GM19455 (cell line): ENCODE measurements at regions not wholly inside any gene's neighbourhood (a gene's known extent, or its start where the extent isn't known, plus 50 kb on each side); places are given as distances from the start of the nearest gene placed in this dataset.

ENCODE experiments used
- ATAC-seq: cut with Tn5 transposase; IDR thresholded peaks from one replicate; pipeline ENCODE4 v1.9.1; 2021; ENCODE audit not compliant: unreplicated experiment

GRCh38 chr6:21420146-21420878, 173.2 kb upstream of the SOX4 start:
- ATAC-seq = no peak

DNA sequence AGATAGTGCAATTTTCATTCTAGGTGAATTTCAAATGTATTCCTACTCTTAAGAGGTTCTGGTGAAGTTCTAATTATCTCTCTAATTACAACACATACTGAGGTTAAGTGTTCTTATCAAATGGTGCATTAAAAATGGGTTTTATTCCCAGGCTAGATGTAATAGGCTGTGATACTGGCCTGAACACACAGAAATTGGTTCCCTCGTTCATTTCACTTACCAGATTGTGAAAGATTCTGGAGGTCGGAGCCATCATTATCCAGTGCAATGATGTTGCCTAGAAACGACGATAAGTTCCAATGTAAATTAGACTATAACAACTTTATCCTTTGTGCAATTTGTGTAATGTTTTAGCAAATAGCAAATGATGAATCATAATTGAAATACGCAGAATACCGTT, 172.6 kb upstream of the SOX4 start:
- no peak for ATAC-seq

- no peak for ATAC-seq
These were observed 170.3 kb upstream of the SOX4 start for GRCh38 chr6:21423106-21423854.

DNA sequence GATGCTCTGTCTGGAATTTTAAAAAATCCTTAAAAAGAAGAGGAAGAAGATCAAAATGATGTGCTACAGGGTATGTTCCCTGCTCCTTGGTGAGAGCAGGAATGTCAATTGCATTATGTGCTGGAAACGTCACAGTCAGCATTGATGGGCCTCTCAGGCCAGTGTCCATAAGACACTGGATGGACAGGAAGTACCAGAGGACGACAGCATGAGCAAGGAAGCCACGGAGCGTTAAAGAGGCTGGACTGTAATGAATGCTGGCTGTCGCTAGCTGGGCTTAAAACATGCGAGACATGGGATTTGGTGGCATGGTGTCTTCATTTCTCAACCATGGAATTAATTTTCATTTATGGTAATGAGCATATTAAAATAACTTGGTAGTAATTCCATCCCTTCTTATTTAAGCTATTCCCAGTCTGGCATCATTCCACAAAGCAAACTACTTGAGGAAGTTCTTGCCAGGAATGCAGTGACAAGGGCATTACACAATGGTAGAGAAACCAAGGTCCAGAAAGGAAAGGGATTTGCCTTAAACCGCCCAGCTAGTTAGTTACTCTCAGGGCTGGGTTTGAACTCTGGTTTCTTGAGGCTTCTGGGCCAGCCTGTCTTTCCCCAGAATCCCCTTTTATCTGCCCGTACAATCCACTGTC, 166.6 kb upstream of the SOX4 start:
- ATAC-seq = no peak

DNA sequence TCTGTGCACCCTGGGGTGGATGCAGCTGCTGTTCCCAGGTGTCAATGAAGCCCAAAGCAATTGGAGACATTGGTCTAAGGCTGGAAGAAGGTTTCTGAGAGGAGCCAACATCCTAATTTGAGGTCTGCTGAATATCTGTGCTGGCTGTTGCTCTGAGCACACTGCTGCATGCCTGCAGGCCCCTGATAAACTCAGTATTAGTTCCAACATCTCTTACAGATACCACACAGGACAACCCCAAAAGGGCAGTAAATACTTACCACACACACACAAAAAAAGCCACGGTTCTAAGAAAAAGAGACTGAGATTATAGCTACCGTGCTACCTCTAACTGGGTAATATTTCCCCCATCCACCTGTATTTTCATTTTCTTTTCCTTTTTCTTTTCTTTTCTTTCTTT, 164.3 kb upstream of the SOX4 start:
- ATAC-seq = no peak

DNA sequence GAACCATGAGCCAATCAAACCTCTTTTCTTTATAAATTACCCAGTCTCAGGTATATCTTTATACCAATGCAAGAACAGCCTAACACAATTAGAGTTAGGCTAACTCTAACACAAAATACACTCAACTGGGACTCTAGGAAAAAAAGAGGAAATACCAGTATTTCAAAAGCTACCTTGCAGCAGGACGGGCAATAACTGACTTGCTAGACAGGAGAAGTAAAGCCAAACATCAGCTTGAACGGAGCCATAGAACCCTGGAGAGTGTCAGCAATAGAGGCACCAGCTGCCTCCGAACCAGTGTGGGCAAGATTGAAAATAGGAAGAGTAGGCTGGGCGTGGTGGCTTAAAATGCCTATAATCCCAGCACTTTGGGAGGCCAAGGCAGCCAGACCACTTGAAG, 162.0 kb upstream of the SOX4 start:
- no peak for ATAC-seq

DNA sequence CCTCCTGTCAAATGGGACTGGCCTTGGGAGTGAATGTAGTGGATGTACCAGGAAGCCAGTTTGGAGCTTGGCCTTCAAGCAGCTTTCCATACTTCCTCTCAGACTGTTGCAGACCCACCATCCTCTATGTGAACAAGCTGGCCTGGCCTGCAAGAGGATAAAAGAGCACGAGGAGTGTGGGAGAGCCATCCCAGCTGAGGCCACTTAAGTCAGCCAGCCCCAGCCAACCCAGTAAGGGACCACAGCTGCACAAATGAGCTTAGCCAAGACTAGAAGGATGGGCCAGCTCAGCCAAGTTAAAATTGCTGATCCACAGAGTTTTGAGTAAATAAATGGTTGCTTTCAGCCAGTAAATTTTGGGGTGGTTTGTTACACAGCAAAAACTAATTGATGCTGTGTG, 156.9 kb upstream of the SOX4 start:
- ATAC-seq = no peak

DNA sequence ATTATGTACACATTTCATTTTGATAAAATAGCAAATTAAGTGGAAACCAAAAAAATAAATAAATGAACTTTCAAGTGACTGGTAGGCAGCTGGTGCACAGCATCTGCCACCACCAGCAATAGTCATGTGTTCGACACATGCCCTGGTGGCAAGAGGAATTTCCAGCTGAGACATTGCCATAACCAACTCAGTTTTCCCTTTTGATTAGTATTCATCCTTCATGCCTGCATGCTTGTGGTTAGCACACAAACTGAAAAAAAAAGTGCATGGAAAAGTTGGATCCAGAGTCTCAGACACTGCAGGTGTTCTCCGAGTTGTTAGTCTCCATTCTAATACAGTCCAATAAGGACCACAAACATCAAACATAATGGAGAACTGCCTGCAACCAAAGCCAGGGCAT, 156.0 kb upstream of the SOX4 start:
- no peak for ATAC-seq

DNA sequence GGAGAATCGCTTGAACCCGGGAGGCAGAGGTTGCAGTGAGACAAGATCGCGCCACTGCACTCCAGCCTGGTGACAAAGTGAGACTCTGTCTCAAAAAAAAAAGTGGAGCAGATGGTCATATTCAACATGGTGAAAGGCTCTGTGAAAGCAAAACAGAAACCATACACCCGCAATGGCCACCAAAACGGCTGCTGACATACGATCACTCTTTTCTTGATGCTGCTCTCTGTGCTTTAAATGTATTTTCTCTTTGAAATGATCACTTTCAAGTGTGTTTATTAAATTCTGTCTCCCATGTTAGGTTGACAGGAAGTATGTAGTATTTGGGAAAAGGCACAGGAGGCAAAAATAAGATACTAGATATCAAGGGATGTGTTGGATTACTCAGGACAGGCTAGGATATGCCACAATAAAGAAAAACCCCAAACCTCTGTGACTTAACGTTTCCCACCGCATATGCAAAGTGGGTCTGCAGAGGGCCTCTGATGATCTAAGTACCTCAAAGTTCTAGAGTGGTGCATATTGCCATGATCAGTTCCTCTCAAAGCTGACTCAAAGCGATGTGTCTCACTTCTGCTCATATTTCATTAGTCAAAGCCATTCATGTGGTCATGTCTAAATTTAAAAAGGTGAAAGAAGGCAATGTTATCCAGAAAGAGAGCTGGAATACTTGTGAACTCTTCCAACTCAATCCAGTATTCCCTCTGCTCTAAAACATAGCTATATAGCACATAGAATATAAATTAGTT, 155.1 kb upstream of the SOX4 start:
- peak; percentile 99 for ATAC-seq

- peak; percentile 36 for ATAC-seq
These were observed 154.6 kb upstream of the SOX4 start for GRCh38 chr6:21438986-21439352.

GRCh38 chr6:21441386-21441785, 152.2 kb upstream of the SOX4 start:
- no peak for ATAC-seq

GRCh38 chr6:21442874-21443273, 150.7 kb upstream of the SOX4 start:
- no peak for ATAC-seq

GRCh38 chr6:21444711-21445260, 148.8 kb upstream of the SOX4 start:
- no peak for ATAC-seq

- ATAC-seq = no peak
These were observed 145.6 kb upstream of the SOX4 start for GRCh38 chr6:21447987-21448386.

GRCh38 chr6:21448485-21449109, 145.0 kb upstream of the SOX4 start:
- no peak for ATAC-seq

- ATAC-seq = no peak
These were observed 143.4 kb upstream of the SOX4 start for GRCh38 chr6:21450149-21450548.

DNA sequence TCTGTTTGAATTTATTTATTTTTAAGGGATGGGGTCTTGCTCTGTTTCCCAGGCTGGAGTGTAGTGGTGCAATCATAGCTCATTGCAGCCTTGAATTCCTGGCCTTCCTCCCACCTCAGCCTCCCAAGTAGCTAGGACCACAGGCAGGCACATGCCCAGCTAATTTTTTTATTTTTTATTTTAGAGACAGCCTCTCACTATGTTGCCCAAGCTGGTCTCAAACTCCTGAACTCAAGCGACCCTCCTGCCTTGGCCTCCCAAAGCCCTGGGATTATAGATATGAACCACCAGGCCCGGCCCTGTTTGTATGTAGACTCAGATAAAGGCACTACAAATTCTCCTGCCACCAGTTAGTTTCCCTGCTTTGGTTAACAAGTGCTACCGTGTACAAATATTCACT, 142.9 kb upstream of the SOX4 start:
- no peak for ATAC-seq

GRCh38 chr6:21451546-21452013, 142.0 kb upstream of the SOX4 start:
- no peak for ATAC-seq

- no peak for ATAC-seq
These were observed 139.3 kb upstream of the SOX4 start for GRCh38 chr6:21454262-21454661.

DNA sequence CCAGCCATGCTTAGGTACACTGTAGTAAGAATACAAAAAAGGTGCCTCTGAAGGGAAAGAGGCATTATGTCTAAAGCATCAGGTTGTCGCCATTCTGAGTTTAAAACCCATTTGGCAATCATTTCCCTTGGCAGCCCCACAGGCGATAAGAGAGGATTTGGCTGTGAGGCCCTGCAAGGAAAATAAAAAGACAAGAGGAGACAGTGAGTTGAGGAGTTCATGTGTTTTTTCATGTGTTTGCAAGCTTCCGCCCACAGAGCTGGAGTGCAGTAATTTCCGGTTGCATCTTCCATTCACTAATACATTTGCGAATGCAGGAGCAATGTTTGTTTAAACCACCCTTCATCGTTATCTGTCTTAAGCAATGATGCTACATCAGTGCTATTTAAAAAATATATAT, 138.5 kb upstream of the SOX4 start:
- ATAC-seq = no peak

DNA sequence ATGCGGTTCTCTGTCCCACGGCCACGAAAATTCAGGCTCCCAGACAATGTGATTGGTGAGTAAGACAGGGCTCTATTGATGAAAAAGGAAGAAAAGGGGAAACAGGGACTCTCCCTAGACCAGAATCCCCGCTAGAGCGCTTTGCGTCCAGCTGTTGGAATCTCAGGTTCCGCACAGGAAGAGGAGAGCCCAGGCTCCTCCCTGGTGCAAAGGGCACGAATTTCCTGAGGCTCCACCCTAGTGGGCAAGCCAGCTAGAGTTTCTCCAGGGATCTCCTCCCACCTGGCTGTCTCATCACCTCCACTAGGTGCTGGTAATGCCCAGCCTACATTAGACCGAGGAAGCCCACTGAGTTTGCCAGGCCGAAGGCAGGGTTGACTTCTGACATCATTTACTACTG, 135.9 kb upstream of the SOX4 start:
- no peak for ATAC-seq
